Stimulated activated CD8-positive, alpha-beta memory T cell treated with anti-CD3 and anti-CD28 coated beads, Interleukin-4, amount 100 ng/mL, for 1 hour (primary cell): ENCODE measurements at regions not wholly inside any gene's neighbourhood (a gene's known extent, or its start where the extent isn't known, plus 50 kb on each side); places are given as distances from the start of the nearest gene placed in this dataset.

Experiments used
- DNase-seq, 2 donors: peaks; one replicate each; pipeline ENCODE4 v3.0.0-alpha.2; 2020; ENCODE audit warnings: low read depth in 2 of 2, low spot score in 1 of 2

DNA sequence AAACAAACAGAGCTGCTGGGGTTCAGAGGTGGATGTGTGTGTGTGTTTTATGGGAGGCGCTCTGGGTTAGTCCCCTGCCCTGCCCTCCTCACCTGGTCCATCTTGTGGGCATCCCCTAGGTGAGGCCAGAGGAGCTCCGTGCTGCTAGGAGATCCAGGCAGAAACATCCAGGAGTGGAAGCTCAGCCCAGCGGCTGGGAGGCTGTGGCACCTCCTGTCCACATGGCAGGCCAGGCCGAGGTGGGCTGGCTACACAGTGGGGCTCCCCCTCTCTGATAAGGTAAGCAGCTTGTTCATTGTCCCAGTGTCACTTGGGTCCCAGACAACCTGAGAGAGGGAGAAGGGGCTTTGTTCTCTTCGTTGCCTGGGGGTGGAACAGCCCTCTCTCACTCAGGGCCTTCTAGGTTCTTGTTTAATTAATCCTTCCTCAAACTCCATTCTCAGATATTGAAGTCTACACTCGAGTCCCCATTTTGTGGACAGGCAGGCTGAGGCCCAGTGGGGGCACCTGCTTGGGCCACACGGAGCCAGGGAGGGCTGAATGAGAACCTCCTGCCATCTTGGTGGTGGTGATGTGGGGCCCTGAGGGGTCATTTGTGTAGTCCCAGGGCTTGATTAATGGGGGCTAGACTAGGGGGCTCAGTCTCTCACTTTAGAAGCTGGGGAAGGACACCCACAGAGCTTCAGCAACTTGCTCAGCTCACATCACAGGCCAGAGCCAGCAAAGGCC lies 216.8 kb upstream of the GPR26 start:
- DNase-seq: no peak

GRCh38 chr10:123450956-123451605 lies 215.1 kb upstream of the GPR26 start:
- DNase-seq: no peak

GRCh38 chr10:123451618-123452245 lies 214.4 kb upstream of the GPR26 start:
- no peak for DNase-seq

DNA sequence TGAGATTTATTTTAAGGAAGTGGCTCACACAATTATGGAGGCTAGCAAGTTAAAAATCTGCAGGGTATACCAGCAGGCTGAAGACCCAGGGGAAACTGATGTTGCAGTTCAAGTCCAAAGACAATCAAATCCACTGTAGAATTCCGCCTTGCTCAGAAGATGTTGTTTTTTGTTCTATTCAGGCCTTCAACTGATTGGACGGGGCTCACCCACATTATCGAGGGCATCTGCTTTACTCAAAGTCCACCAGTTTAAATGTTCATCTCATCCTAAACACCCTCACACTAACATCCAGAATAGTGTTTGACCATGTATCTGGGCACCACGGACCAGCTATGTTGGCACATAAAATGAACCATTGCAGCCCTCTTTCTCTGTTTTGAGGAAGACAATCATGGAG lies 211.2 kb upstream of the GPR26 start:
- no peak for DNase-seq

- DNase-seq: no peak
These were observed 210.3 kb upstream of the GPR26 start for GRCh38 chr10:123455861-123456260.

- no peak for DNase-seq
These were observed 207.2 kb upstream of the GPR26 start for GRCh38 chr10:123458933-123459332.

DNA sequence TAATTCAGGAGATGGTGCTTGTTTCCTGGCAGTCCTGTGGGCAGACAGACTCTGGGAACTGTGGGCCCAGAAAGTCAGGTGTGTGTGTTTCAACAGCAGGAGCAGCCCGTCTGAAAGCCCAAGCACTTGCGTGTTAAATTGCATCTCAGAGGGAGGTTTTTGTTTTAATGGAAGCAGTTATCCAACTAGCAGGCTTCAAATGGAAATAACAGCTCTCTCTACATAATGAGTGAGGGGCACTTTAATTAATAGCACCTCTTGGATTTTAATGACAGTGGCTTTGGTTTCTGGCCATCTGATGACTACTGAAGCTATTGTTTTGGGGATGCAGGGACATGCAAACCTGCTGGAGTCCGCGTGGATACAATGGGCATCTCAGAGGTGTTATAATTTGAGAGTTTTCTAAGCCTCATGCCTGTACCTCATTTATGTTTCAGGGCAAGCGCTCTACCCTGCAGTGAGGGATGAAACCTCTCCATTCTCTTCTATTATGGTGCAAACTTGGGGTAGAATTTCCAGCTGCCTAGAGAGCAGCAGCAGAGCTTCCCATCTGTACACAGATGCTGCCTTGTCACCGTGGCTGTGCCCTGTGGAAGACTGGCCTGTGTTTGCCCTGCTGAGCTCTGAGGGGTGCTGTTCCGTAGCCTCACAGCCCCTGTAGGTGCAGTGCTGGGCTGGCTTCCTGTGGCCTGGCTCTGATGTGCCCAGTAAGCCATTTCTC lies 206.6 kb upstream of the GPR26 start:
- no peak for DNase-seq

GRCh38 chr10:123462246-123462645 lies 203.9 kb upstream of the GPR26 start:
- no peak for DNase-seq

DNA sequence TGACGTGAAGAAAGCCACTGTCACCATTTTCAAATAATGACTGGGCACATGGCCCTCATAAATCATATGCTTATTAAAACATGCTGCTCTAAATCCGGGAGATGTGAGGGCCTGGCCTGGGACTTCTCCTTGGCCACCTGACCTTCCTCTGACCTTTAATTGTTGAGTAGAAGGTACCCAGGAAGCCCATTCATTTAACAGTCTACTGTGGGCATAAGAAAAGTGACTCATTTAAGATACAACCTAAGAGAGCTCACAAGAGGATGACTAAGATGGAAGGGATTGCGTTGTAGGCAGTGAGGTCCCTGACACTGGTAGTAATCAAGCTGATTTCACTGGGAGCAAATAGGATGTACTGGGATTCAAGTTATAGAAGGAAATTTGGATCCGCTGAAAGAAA lies 203.4 kb upstream of the GPR26 start:
- no peak for DNase-seq

DNA sequence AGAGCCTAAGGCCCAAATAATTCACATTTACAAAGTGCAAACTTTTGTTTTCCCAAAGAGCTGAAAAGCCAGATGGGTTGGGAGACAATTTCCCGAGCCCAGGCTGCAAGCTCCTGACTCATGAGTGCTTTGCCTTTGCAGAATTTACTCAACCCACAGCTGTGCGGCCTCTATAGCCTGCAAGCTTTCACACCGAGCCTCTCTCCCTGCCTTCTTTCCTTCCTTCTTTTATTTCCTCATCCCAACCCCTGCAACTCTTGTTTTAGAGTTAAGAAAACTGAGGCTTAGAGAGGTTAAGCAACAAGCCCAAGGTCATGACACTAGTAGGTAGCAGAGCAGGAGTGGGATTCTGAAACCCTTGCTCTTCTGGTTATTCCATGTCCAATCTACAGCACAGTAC lies 203.0 kb upstream of the GPR26 start:
- DNase-seq: no peak

GRCh38 chr10:123463698-123464097 lies 202.5 kb upstream of the GPR26 start:
- no peak for DNase-seq

DNA sequence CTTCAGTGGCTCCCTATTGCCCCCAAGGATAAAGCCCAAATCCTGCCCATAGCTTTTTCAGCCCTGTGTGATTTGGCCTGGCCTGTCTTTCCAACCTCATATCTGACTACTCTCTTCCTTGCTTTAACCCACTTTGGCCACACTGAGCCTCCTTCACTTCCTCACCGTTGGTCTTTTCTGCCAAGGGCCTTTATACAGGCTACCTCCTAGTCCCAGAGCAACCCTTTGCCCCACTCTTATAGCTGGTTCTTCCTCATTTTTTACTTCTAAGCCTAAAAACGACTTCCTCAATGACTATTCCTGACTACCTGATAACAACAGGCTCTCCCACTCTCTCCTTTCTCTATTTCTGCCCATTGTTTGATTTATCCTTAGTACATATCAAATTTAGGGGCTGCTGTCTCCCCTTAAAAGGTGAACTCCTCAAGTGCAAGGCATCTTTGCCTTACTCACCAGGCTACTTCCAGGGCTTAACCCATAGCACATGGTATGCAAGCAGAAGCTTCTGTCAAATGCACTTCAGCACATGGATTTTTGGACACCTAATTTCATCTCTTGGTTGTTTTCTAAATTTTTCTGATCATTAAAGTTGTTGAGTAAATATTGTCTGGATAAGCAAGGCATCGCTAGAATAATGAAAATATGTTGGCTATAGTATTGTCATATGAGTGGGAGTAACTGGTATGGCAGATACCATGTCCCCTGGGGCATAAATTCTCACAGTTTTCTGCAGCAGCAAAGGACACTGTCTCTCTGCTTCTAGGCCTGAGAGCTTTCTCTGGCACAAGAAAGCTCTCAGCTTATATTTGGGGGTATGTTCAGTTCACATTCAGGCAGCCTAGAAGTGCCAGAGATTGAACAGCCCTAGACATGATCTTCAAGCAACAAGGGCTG lies 201.5 kb upstream of the GPR26 start:
- no peak for DNase-seq

DNA sequence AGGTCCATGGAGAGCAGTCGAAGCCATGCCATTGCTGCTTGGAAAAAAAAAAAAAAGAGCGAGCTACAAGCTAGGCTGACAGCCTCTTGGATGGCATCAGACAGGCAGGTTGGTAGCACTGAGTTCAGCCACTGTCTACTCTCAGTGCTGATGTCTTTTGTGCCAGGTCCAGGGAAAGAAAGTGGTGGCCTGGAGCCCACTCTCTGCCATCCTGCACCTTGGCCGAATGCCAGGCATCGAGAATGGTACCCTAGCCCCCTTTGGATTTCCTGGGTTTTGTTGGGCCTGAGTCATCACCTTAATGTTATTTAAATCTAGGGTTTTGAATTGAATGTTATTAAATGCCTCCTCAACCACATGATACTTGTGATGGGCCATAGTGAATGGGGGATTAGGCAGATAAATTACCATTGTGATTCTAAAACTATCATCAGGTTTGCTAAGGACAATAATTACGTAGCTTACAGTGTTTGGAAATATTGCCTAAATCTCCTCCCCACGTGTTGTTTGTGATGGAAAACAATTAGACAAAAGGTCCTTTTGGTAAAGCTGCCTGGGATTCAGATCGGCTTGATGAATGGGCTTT lies 195.7 kb upstream of the GPR26 start:
- DNase-seq: no peak

DNA sequence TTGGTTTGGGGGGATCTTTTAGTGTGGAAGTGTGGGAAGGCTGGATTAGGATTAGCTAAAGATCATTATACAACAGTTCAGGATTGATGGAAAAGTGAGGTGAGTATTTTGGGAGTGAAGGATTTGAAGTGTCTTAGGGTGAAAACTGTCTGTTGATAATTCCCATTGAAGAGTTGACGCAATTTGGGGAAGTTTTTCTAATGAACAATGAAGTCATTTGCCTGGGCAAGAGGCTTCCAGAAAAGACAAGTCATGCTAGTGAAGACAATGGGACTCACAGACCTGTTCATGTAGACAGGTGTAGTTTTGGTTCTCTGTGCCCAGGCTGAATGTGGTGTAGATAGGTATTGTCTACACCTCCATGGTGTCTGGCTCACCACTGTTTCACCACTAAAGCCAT lies 194.3 kb upstream of the GPR26 start:
- no peak for DNase-seq

DNA sequence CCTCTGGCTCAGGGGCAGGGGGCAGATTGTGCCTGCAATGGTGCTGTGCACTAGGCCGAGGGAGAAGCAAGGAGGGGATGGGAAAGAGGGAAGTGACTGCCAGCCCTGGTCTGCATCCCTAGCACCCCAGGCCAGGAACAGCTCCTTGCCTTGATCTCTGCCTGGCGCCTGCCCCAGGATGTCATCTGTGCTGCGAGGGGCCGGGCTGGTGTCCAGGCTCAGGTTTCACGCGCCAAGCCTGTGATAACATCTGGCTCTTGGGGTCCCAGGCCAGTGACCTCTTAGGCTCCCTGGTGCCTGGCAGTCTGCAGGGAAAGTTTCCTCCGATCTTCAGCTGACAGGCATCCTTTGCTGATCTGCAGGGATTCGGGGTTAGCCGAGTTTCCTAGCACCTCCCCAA lies 193.5 kb upstream of the GPR26 start:
- no peak for DNase-seq

DNA sequence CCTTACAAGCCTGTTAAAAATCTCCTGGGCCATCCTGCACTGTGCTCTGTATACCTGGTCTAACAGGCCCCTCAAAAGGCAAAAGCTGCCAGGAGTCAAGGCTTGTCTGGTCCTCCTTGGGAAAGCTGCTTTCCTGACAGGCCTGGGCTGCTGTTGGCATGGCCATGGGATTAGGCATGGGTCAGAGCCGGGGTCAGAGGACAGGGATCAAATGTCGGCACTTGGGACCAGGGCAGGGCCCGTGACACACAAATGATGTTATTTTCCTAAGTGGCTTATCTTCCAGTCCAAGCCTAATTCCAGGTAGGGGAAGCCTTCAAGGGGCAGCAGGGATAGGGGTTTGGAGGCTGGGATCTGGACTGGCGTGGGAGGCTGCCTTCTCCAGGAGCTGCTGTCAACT lies 191.5 kb upstream of the GPR26 start:
- DNase-seq: no peak

DNA sequence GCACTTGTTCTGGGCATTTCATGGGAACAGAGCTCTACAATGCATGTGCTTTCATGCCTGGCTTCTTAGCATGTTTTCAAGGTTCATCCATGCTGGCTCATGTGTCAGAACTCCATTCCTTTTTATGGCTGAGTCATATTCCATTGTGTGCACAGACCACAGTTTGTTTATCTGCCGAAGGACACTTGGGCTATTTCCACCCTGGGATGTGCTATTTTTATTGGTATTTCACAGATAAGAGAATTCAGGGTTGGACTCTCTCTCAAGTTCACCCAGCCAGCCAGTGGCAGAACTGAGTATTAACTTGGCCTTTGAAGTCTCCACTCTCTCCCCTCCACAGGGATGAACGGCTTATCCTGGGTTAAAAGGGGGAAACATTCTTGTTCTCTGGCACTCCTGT lies 190.7 kb upstream of the GPR26 start:
- DNase-seq: no peak

GRCh38 chr10:123478116-123478515 lies 188.0 kb upstream of the GPR26 start:
- no peak for DNase-seq

- DNase-seq: no peak
These were observed 186.5 kb upstream of the GPR26 start for GRCh38 chr10:123479640-123480039.

- DNase-seq: no peak
These were observed 185.8 kb upstream of the GPR26 start for GRCh38 chr10:123480344-123480743.

GRCh38 chr10:123480845-123481244 lies 185.3 kb upstream of the GPR26 start:
- no peak for DNase-seq
